HepG2 (cell line): ENCODE measurements at regions not wholly inside any gene's neighbourhood (a gene's known extent, or its start where the extent isn't known, plus 50 kb on each side); places are given as distances from the start of the nearest gene placed in this dataset.

Source experiments
- ATAC-seq: fragments of 200-7000 bp; cut with Tn5 transposase; 3 replicates; pipeline ENCODE4 v1.9.1; 2020; ENCODE audit warnings: mild to moderate bottlenecking, moderate library complexity
- BruUV-seq: library from RNA; stranded (reverse); fragments of 400-500 nt; replicated peaks from 2 replicates; lab custom pipeline; 2021; lab: Mats Ljungman, UMichigan
- CTCF ChIA-PET: fragments of 300-600 bp; formaldehyde crosslinking; extraction: SDS; loops from one replicate; lab custom pipeline; 2021; ENCODE audit warnings: low total read pairs, inconsistent platforms, low intra/inter-chr PET ratio; lab: Yijun Ruan, JAX
- POLR2A ChIA-PET: fragments of 350-600 bp; sonication (Branson Sonifier 250); formaldehyde crosslinking; loops from one replicate; lab custom pipeline; 2020; ENCODE audit warnings: antibody characterized with exemption, inconsistent platforms; lab: Yijun Ruan, JAX
- DNase-seq: peaks from one replicate; pipeline ENCODE4 v3.0.0-alpha.2; 2015; ENCODE audit warnings: low spot score
- FAIRE-seq: peaks from 3 replicates; lab custom pipeline; 2011; peaks lifted over from hg19 to GRCh38; lab: Jason Lieb, UNC
- H2AFZ ChIP-seq: one replicate; pipeline ENCODE4 v1.6.1; 2011; ENCODE audit warnings: low read length, inconsistent platforms
- H3K27ac ChIP-seq: fragments of 300-600 bp; 3 replicates; pipeline ENCODE4 v1.8.0; 2011; ENCODE audit warnings: mixed run types, mild to moderate bottlenecking, mixed read lengths, low read length, inconsistent platforms; ENCODE audit not compliant: insufficient read depth; ENCODE audit errors: extremely low read length
- H3K27me3 ChIP-seq, 2 experiments: fragments of 200-600 bp in 1 of 2; 2 replicates in 1 of 2; 3 replicates in 1 of 2; pipeline versions ENCODE4 v1.6.0 to v1.8.0; 2011; ENCODE audit warnings: low read length in 2 of 2, mild to moderate bottlenecking in 2 of 2, moderate library complexity in 2 of 2, inconsistent platforms in 1 of 2; ENCODE audit not compliant: insufficient read depth in 2 of 2, control insufficient read depth in 1 of 2
- H3K36me3 ChIP-seq, 2 experiments: fragments of 200-600 bp in 1 of 2; replicated peaks in 1 of 2; 2 replicates in 1 of 2; 3 replicates in 1 of 2; pipeline versions ENCODE4 v1.5.1 to v1.8.0; 2011; ENCODE audit warnings: low read length in 2 of 2, inconsistent platforms in 1 of 2; ENCODE audit not compliant: insufficient read depth in 2 of 2, control insufficient read depth in 1 of 2
- H3K4me1 ChIP-seq: 2 replicates; pipeline ENCODE4 v1.5.1; 2012; ENCODE audit warnings: low read length, inconsistent platforms; ENCODE audit not compliant: insufficient read depth
- H3K4me2 ChIP-seq: 2 replicates; pipeline ENCODE4 v1.6.0; 2011; ENCODE audit warnings: low read depth, low read length, inconsistent platforms
- H3K4me3 ChIP-seq, 3 experiments: fragments of 200-600 bp in 1 of 3; sonication (generic), shearing (Covaris generic) in 1 of 3; replicated peaks in 1 of 3; 2 replicates each; pipeline ENCODE4 v1.5.1; 2011 to 2016; ENCODE audit warnings: low read length in 3 of 3, inconsistent platforms in 2 of 3, low read depth in 2 of 3, mild to moderate bottlenecking in 2 of 3, control low read depth in 1 of 3, mixed read lengths in 1 of 3; ENCODE audit not compliant: insufficient read depth in 1 of 3
- H3K79me2 ChIP-seq: one replicate; pipeline ENCODE4 v1.6.1; 2011; ENCODE audit warnings: low read length, inconsistent platforms; ENCODE audit not compliant: insufficient read depth
- H3K9ac ChIP-seq: 2 replicates; pipeline ENCODE4 v1.6.0; 2011; ENCODE audit warnings: mild to moderate bottlenecking, low read depth, low read length, inconsistent platforms; ENCODE audit not compliant: insufficient read depth
- H3K9me3 ChIP-seq: 2 replicates; pipeline ENCODE4 v1.5.1; 2012; ENCODE audit warnings: mild to moderate bottlenecking, low read length
- H4K20me1 ChIP-seq: 2 replicates; pipeline ENCODE4 v1.6.0; 2011; ENCODE audit warnings: inconsistent platforms, mild to moderate bottlenecking, low read length, moderate library complexity; ENCODE audit not compliant: insufficient read depth
- ATF3 ChIP-seq: sonication (generic); formaldehyde crosslinking; IDR thresholded peaks from 2 replicates; pipeline ENCODE4 v1.4.0; 2020; ENCODE audit warnings: missing genetic modification reagents
- BRD4 ChIP-seq: sonication (generic); formaldehyde crosslinking; IDR thresholded peaks from 2 replicates; pipeline ENCODE4 v1.4.0; 2020; ENCODE audit warnings: missing genetic modification reagents
- CEBPG ChIP-seq: IDR thresholded peaks from 2 replicates; pipeline ENCODE4 v1.6.1; 2016
- CHCHD3 ChIP-seq: sonication (generic); formaldehyde crosslinking; IDR thresholded peaks from 2 replicates; pipeline ENCODE4 v1.8.0; 2022; ENCODE audit warnings: mild to moderate bottlenecking, missing genetic modification reagents, moderate library complexity
- HCFC1 ChIP-seq: fragments of 150-350 bp; IDR thresholded peaks from 2 replicates; pipeline ENCODE4 v1.6.1; 2014; ENCODE audit warnings: low read depth, low read length
- MAFG ChIP-seq: sonication (generic); formaldehyde crosslinking; IDR thresholded peaks from 2 replicates; pipeline ENCODE4 v1.5.1; 2020; ENCODE audit warnings: mild to moderate bottlenecking, missing genetic modification reagents
- NR3C1 ChIP-seq: sonication (generic); formaldehyde crosslinking; IDR thresholded peaks from 2 replicates; pipeline ENCODE4 v1.4.0; 2020; ENCODE audit warnings: missing genetic modification reagents
- PBX2 ChIP-seq: IDR thresholded peaks from 2 replicates; pipeline ENCODE4 v1.6.1; 2016; ENCODE audit warnings: control low read depth
- PPARG ChIP-seq: conservative IDR thresholded peaks from 2 replicates; pipeline ENCODE4 v1.6.1; 2016; ENCODE audit warnings: missing biosample characterization, missing genetic modification reagents
- TBL1XR1 ChIP-seq: fragments of 150-350 bp; IDR thresholded peaks from 2 replicates; pipeline ENCODE4 v1.6.1; 2014; ENCODE audit warnings: borderline replicate concordance, low read length; ENCODE audit not compliant: partially characterized antibody
- ZNF124 ChIP-seq: sonication (generic); formaldehyde crosslinking; IDR thresholded peaks from 2 replicates; pipeline ENCODE4 v1.4.0; 2020; ENCODE audit warnings: missing genetic modification reagents
- ZNF292 ChIP-seq: sonication (generic); formaldehyde crosslinking; IDR thresholded peaks from 2 replicates; pipeline ENCODE4 v1.8.1; 2022; ENCODE audit warnings: mild to moderate bottlenecking, low read depth, missing genetic modification reagents, borderline replicate concordance
- ZNF431 ChIP-seq: sonication (generic); formaldehyde crosslinking; IDR thresholded peaks from 2 replicates; pipeline ENCODE4 v1.9.0; 2022; ENCODE audit warnings: missing genetic modification reagents, low read depth, mild to moderate bottlenecking, borderline replicate concordance
- ZNF446 ChIP-seq: sonication (generic); formaldehyde crosslinking; IDR thresholded peaks from 2 replicates; pipeline ENCODE4 v1.5.0; 2020; ENCODE audit warnings: mild to moderate bottlenecking, missing genetic modification reagents
- ZNF768 ChIP-seq: sonication (generic); formaldehyde crosslinking; IDR thresholded peaks from 2 replicates; pipeline ENCODE4 v1.4.0; 2020; ENCODE audit warnings: missing genetic modification reagents
- WGBS: methylation state at CpG from one replicate; pipeline ENCODE4 v1.1.6; 2017; ENCODE audit warnings: low lambda C conversion rate; 5-methylcytosine and 5-hydroxymethylcytosine counted together
- in situ Hi-C: cut with HindIII; loops from 2 replicates; pipeline ENCODE4 v1.10.0; 2017; ENCODE audit warnings: low pct_unique_long_range_greater_than_20kb; ENCODE audit not compliant: extremely low pct_ligation_motif_present
- intact Hi-C: fragments of 100-400 bp; cut with micrococcal nuclease; formaldehyde crosslinking; loops from one replicate; pipeline ENCODE4 v1.10.0; 2022; ENCODE audit not compliant: unreplicated experiment

- no peak overlapping the region for H3K4me3 ChIP-seq
- no peaks in the 10 kb centered on the region; the same call in 1 of the 2 replicates for H3K9me3 ChIP-seq
- ChIA-PET CTCF (no interaction called here), POLR2A (no interaction called here)
- H3K4me2 ChIP-seq, result no peak overlapping the region
- in situ Hi-C loops, result no loop called here
- no TSS peak for BruUV-seq
- intact Hi-C loops, result no loop called here
- H3K36me3 ChIP-seq, result no peaks in the 10 kb centered on the region
- TF ChIP-seq BRD4 (CRISPR knock-in tag), result no peak
- H3K79me2 ChIP-seq, result no peaks in the 10 kb centered on the region
- FAIRE-seq, result no peak
- WGBS, result no CpG with 5 or more reads among the region's 4 CpGs
- no peaks in the 10 kb centered on the region for H3K4me1 ChIP-seq
- no peak for DNase-seq
- no peak overlapping the region for H3K27ac ChIP-seq
- no peaks in the 10 kb centered on the region for H3K27me3 ChIP-seq
- H3K9ac ChIP-seq, result no peak overlapping the region
- no peak for ATAC-seq
- no peak overlapping the region for H2AFZ ChIP-seq
- H4K20me1 ChIP-seq, result no peaks in the 10 kb centered on the region
These were observed 610.2 kb downstream of the ANXA1 start for GRCh38 chr9:73761905-73762304.

DNA sequence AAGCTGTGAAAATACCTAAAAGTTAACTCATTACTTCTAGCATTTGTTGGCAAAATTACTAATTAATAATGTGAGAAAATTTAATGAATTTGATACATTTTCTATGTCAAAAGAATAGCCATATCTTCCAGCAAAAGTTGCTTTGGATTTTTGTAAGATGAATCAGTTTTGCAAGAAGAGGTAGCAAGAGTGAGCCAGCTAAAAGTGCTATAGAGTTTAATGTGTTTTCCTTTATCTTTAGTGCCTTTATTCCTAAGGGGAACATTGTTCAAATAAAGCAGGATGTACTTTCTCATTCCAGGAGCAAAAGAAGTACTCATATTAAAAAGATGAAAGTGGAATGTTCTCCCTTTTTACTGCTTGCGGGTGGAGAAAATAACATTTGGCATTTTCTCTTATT lies 622.2 kb downstream of the ANXA1 start:
- Histone ChIP-seq H3K36me3 (no peaks in the 10 kb centered on the region), H4K20me1 (no peaks in the 10 kb centered on the region), H3K27ac (no peak overlapping the region), H3K9me3 (no peaks in the 10 kb centered on the region), H3K79me2 (no peaks in the 10 kb centered on the region), H2AFZ (no peak overlapping the region), H3K9ac (no peak overlapping the region), H3K4me3 (no peak overlapping the region), H3K4me2 (no peak overlapping the region), H3K27me3 (no peaks in the 10 kb centered on the region), H3K4me1 (no peaks in the 10 kb centered on the region)
- ChIA-PET CTCF (no interaction called here), POLR2A (no interaction called here)
- 60% methylated on average over 1 of the region's 1 CpG for WGBS
- no peak for ATAC-seq
- BruUV-seq, result no TSS peak
- in situ Hi-C loops, result no loop called here
- no peak for FAIRE-seq
- no peak for DNase-seq
- intact Hi-C loops, result no loop called here
- TF ChIP-seq ATF3 (CRISPR knock-in tag) (no peak), CEBPG (no peak), PPARG (CRISPR knock-in tag) (no peak), TBL1XR1 (no peak), PBX2 (CRISPR knock-in tag) (no peak), ZNF431 (CRISPR knock-in tag) (no peak), HCFC1 (no peak), ZNF768 (CRISPR knock-in tag) (no peak), CHCHD3 (CRISPR knock-in tag) (no peak), MAFG (CRISPR knock-in tag) (no peak), ZNF124 (CRISPR knock-in tag) (no peak), NR3C1 (CRISPR knock-in tag) (no peak), ZNF292 (no peak), ZNF446 (CRISPR knock-in tag) (no peak)
